NT2/D1 (cell line): ENCODE measurements at regions not wholly inside any gene's neighbourhood (a gene's known extent, or its start where the extent isn't known, plus 50 kb on each side); places are given as distances from the start of the nearest gene placed in this dataset.
"Not testable (repeated sequence)": the region's sequence is repeated elsewhere in the genome, so short reads cannot be mapped to it uniquely, and the experiment has no call there.

ENCODE experiments used
- DNase-seq: peaks from one replicate; pipeline ENCODE4 v3.0.0-alpha.2; 2011; ENCODE audit warnings: low read depth, low spot score
- H3K27me3 ChIP-seq: 2 replicates; pipeline ENCODE4 v1.6.0; 2011; ENCODE audit warnings: mild to moderate bottlenecking; ENCODE audit not compliant: insufficient read length, insufficient read depth
- H3K36me3 ChIP-seq: 2 replicates; pipeline ENCODE4 v1.6.1; 2011; ENCODE audit warnings: mild to moderate bottlenecking, low read length, mixed read lengths; ENCODE audit not compliant: insufficient read depth, insufficient read length
- H3K4me1 ChIP-seq: 2 replicates; pipeline ENCODE4 v1.5.1; 2011; ENCODE audit not compliant: insufficient read depth, insufficient read length
- H3K4me3 ChIP-seq: 2 replicates; pipeline ENCODE4 v1.5.1; 2011; ENCODE audit warnings: low read depth; ENCODE audit not compliant: insufficient read length
- H3K9ac ChIP-seq: 2 replicates; pipeline ENCODE4 v1.6.0; 2011; ENCODE audit warnings: low read depth; ENCODE audit not compliant: insufficient read length
- H3K9me3 ChIP-seq: 2 replicates; pipeline ENCODE4 v1.5.1; 2011; ENCODE audit warnings: mild to moderate bottlenecking, low read length; ENCODE audit not compliant: insufficient read depth
- SUZ12 ChIP-seq: IDR thresholded peaks from 2 replicates; pipeline ENCODE4 v1.6.1; 2011; ENCODE audit not compliant: insufficient read length, insufficient read depth; ENCODE audit errors: extremely low read depth
- YY1 ChIP-seq: IDR thresholded peaks from 2 replicates; pipeline ENCODE4 v1.6.1; 2011; ENCODE audit not compliant: insufficient read length, insufficient read depth
- ZNF274 ChIP-seq: IDR thresholded peaks from 2 replicates; pipeline ENCODE4 v1.6.1; 2011; ENCODE audit warnings: mild to moderate bottlenecking, low read depth, low read length

GRCh38 chr14:82689948-82690347, 1156.3 kb upstream of the SEL1L start:
- Histone ChIP-seq H3K4me1 (no peaks in the 10 kb centered on the region), H3K27me3 (no peaks in the 10 kb centered on the region), H3K9ac (no peak overlapping the region), H3K4me3 (no peak overlapping the region), H3K36me3 (no peaks in the 10 kb centered on the region), H3K9me3 (no peaks in the 10 kb centered on the region)
- TF ChIP-seq SUZ12 (no peak), YY1 (no peak), ZNF274 (no peak)
- DNase-seq = no peak

- H3K9ac ChIP-seq, DNase-seq, H3K36me3 ChIP-seq, H3K4me1 ChIP-seq, H3K4me3 ChIP-seq, H3K9me3 ChIP-seq, H3K27me3 ChIP-seq: not testable (repeated sequence)
Observed at GRCh38 chr14:82691191-82691590, 1157.5 kb upstream of the SEL1L start.

GRCh38 chr14:82694820-82695219, 1161.2 kb upstream of the SEL1L start:
- Histone ChIP-seq H3K9me3 (no peaks in the 10 kb centered on the region), H3K27me3 (no peaks in the 10 kb centered on the region), H3K36me3 (no peaks in the 10 kb centered on the region), H3K4me3 (no peak overlapping the region), H3K9ac (no peak overlapping the region), H3K4me1 (no peaks in the 10 kb centered on the region)
- no peak for TF ChIP-seq SUZ12
- no peak for DNase-seq

- DNase-seq = no peak
- TF ChIP-seq ZNF274 = no peak
- TF ChIP-seq YY1 = no peak
- TF ChIP-seq SUZ12 = no peak
Observed at GRCh38 chr14:82704218-82704617, 1170.6 kb upstream of the SEL1L start.

GRCh38 chr14:82710267-82710841, 1176.7 kb upstream of the SEL1L start:
- Histone ChIP-seq H3K27me3 (no peaks in the 10 kb centered on the region), H3K9me3 (no peaks in the 10 kb centered on the region), H3K4me3 (no peak overlapping the region), H3K36me3 (no peaks in the 10 kb centered on the region), H3K9ac (no peak overlapping the region), H3K4me1 (no peaks in the 10 kb centered on the region)
- no peak for TF ChIP-seq SUZ12
- no peak for TF ChIP-seq ZNF274
- TF ChIP-seq YY1 = no peak
- DNase-seq = peak; percentile 50

More at GRCh38 chr14:82704218-82704617, 1170.6 kb upstream of the SEL1L start:
- no peak overlapping the region for H3K4me3 ChIP-seq
- no peaks in the 10 kb centered on the region for H3K27me3 ChIP-seq
- no peak overlapping the region for H3K9ac ChIP-seq
- no peaks in the 10 kb centered on the region for H3K36me3 ChIP-seq
- H3K4me1 ChIP-seq = no peaks in the 10 kb centered on the region
- H3K9me3 ChIP-seq = no peaks in the 10 kb centered on the region

- TF ChIP-seq SUZ12 (no peak), YY1 (no peak), ZNF274 (no peak)
- DNase-seq = no peak
- H3K36me3 ChIP-seq = no peaks in the 10 kb centered on the region
- peaks cover 2% of the 10 kb centered on the region for H3K4me1 ChIP-seq
- H3K4me3 ChIP-seq = no peak overlapping the region
- no peak overlapping the region for H3K9ac ChIP-seq
- H3K9me3 ChIP-seq = no peaks in the 10 kb centered on the region
- no peaks in the 10 kb centered on the region for H3K27me3 ChIP-seq
Observed at GRCh38 chr14:82719617-82720016, 1186.0 kb upstream of the SEL1L start.

- DNase-seq = no peak
- no peak overlapping the region for H3K9ac ChIP-seq
- TF ChIP-seq YY1 (no peak), SUZ12 (no peak), ZNF274 (no peak)
- no peaks in the 10 kb centered on the region for H3K27me3 ChIP-seq
- no peaks in the 10 kb centered on the region for H3K9me3 ChIP-seq
- no peaks in the 10 kb centered on the region for H3K36me3 ChIP-seq
- H3K4me1 ChIP-seq = peaks cover 2% of the 10 kb centered on the region
- no peak overlapping the region for H3K4me3 ChIP-seq
Observed at GRCh38 chr14:82720431-82720830, 1186.8 kb upstream of the SEL1L start.

GRCh38 chr14:82720946-82721345, 1187.3 kb upstream of the SEL1L start:
- Histone ChIP-seq H3K4me3 (no peak overlapping the region), H3K9me3 (no peaks in the 10 kb centered on the region), H3K4me1 (peaks cover 2% of the 10 kb centered on the region), H3K9ac (no peak overlapping the region), H3K27me3 (no peaks in the 10 kb centered on the region), H3K36me3 (no peaks in the 10 kb centered on the region)
- no peak for DNase-seq
- TF ChIP-seq SUZ12 (no peak), YY1 (no peak), ZNF274 (no peak)
